ENCODE measurements at regions not wholly inside any gene's neighbourhood (a gene's known extent, or its start where the extent isn't known, plus 50 kb on each side); places are given as distances from the start of the nearest gene placed in this dataset.

DNA sequence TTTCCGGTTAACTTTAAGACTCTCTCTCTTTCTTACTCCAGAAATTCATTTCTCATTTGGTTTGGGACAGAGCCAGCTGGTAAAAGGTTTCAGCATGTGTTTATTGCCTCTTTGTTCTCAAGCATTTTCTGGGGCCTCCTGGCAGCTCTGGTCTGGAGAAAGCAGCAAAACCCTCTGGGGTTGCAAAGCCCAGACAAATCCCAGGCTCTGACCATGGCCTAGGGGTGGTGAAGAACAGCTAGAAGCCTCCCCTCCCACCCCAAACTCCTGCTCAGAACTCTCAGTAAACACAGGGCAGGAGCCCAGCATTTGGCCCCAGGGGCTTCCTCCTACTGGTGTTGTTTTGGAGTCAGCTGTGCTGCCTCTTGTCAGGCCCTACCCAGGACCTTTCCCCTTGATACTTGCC lies 124.2 kb upstream of the SERP2 start:
- TF ChIP-seq POLR2A (IDR thresholded peaks at IDR 0.05) = no peak
- TF ChIP-seq, protein P1, sequence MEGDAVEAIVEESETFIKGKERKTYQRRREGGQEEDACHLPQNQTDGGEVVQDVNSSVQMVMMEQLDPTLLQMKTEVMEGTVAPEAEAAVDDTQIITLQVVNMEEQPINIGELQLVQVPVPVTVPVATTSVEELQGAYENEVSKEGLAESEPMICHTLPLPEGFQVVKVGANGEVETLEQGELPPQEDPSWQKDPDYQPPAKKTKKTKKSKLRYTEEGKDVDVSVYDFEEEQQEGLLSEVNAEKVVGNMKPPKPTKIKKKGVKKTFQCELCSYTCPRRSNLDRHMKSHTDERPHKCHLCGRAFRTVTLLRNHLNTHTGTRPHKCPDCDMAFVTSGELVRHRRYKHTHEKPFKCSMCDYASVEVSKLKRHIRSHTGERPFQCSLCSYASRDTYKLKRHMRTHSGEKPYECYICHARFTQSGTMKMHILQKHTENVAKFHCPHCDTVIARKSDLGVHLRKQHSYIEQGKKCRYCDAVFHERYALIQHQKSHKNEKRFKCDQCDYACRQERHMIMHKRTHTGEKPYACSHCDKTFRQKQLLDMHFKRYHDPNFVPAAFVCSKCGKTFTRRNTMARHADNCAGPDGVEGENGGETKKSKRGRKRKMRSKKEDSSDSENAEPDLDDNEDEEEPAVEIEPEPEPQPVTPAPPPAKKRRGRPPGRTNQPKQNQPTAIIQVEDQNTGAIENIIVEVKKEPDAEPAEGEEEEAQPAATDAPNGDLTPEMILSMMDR (IDR thresholded peaks at IDR 0.05) = no peak

All from uterus (tissue), 2 donors.